CD14-positive monocyte (primary cell): ENCODE measurements at regions not wholly inside any gene's neighbourhood (a gene's known extent, or its start where the extent isn't known, plus 50 kb on each side); places are given as distances from the start of the nearest gene placed in this dataset.

Source experiments
- DNase-seq, 3 donors: peaks; one replicate each; pipeline ENCODE4 v3.0.0-alpha.2; 2011 to 2022
- H2AFZ ChIP-seq: 2 replicates; pipeline ENCODE4 v1.6.0; 2012; ENCODE audit warnings: mild to moderate bottlenecking, low read depth, low read length, inconsistent platforms; ENCODE audit not compliant: insufficient read depth, poor library complexity, severe bottlenecking
- H3K27ac ChIP-seq, 2 donors: 1 replicate in 1 of 2; 2 replicates in 1 of 2; pipeline ENCODE4 v1.5.1; 2012 to 2013; ENCODE audit warnings: low read length in 2 of 2, control low read depth in 1 of 2, inconsistent platforms in 1 of 2, low read depth in 1 of 2, mild to moderate bottlenecking in 1 of 2
- H3K27me3 ChIP-seq, 2 donors: one replicate each; pipeline versions ENCODE4 v1.6.0 to v1.6.1; 2011 to 2013; ENCODE audit warnings: low read length in 2 of 2; ENCODE audit not compliant: control insufficient read depth in 2 of 2, insufficient read depth in 2 of 2
- H3K36me3 ChIP-seq, 2 donors: replicated peaks in 1 of 2; 1 replicate in 1 of 2; 2 replicates in 1 of 2; pipeline versions ENCODE4 v1.5.1 to v1.6.1; 2012 to 2013; ENCODE audit warnings: low read length in 2 of 2, control low read depth in 1 of 2, inconsistent platforms in 1 of 2, mild to moderate bottlenecking in 1 of 2; ENCODE audit not compliant: insufficient read depth in 2 of 2, control insufficient read depth in 1 of 2
- H3K4me1 ChIP-seq, 2 donors: 1 replicate in 1 of 2; 2 replicates in 1 of 2; pipeline versions ENCODE4 v1.5.1 to v1.6.1; 2012 to 2013; ENCODE audit warnings: low read length in 2 of 2, control low read depth in 1 of 2, inconsistent platforms in 1 of 2, mild to moderate bottlenecking in 1 of 2, moderate library complexity in 1 of 2; ENCODE audit not compliant: insufficient read depth in 2 of 2, control insufficient read depth in 1 of 2
- H3K4me2 ChIP-seq: replicated peaks from 2 replicates; pipeline ENCODE3; 2012; ENCODE audit warnings: low read length, moderate library complexity, mild to moderate bottlenecking; ENCODE audit not compliant: poor library complexity, severe bottlenecking; ENCODE audit errors: extremely low read depth
- H3K4me3 ChIP-seq, 3 experiments: fragments of 200-600 bp in 1 of 3; sonication (generic) in 1 of 3; replicated peaks in 1 of 3; 1 replicate in 2 of 3; 2 replicates in 1 of 3; pipeline ENCODE4 v1.5.1; 2011 to 2013; ENCODE audit warnings: low read length in 3 of 3, mild to moderate bottlenecking in 3 of 3, control low read depth in 2 of 3, low read depth in 2 of 3, inconsistent platforms in 1 of 3, moderate library complexity in 1 of 3
- H3K79me2 ChIP-seq: 2 replicates; pipeline ENCODE4 v1.6.0; 2012; ENCODE audit warnings: mild to moderate bottlenecking, control low read depth, inconsistent platforms, low read length, moderate library complexity; ENCODE audit not compliant: insufficient read depth
- H3K9ac ChIP-seq: 2 replicates; pipeline ENCODE4 v1.6.0; 2017; ENCODE audit warnings: low read length, mild to moderate bottlenecking; ENCODE audit not compliant: insufficient read depth, poor library complexity, severe bottlenecking
- H3K9me3 ChIP-seq, 2 donors: replicated peaks in 1 of 2; 1 replicate in 1 of 2; 2 replicates in 1 of 2; pipeline versions ENCODE4 v1.5.1 to v1.6.1; 2012 to 2013; ENCODE audit warnings: low read length in 2 of 2, control low read depth in 1 of 2; ENCODE audit not compliant: control insufficient read depth in 1 of 2, insufficient read depth in 1 of 2
- H4K20me1 ChIP-seq: 2 replicates; pipeline ENCODE4 v1.6.0; 2012; ENCODE audit warnings: mild to moderate bottlenecking, low read length, control low read depth, moderate library complexity; ENCODE audit not compliant: insufficient read depth
- H3K27ac Mint-ChIP-seq, 7 donors: one replicate each; pipeline ENCODE4 v1.8.0; 2020; ENCODE audit warnings: mild to moderate bottlenecking in 7 of 7, mixed read lengths in 7 of 7, moderate library complexity in 6 of 7, inconsistent platforms in 2 of 7
- H3K27me3 Mint-ChIP-seq, 3 donors: one replicate each; pipeline ENCODE4 v1.8.0; 2021 to 2022; ENCODE audit warnings: low read depth in 3 of 3, mild to moderate bottlenecking in 3 of 3, mixed read lengths in 3 of 3, moderate library complexity in 3 of 3, inconsistent platforms in 1 of 3
- H3K36me3 Mint-ChIP-seq, 2 donors: one replicate each; pipeline ENCODE4 v1.8.0; 2020; ENCODE audit warnings: mixed read lengths in 2 of 2, inconsistent platforms in 1 of 2, mild to moderate bottlenecking in 1 of 2
- H3K4me1 Mint-ChIP-seq: one replicate; pipeline ENCODE4 v1.8.0; 2020; ENCODE audit warnings: mild to moderate bottlenecking, mixed read lengths
- H3K4me3 Mint-ChIP-seq, 2 donors: one replicate each; pipeline ENCODE4 v1.8.0; 2020; ENCODE audit warnings: mild to moderate bottlenecking in 2 of 2, mixed read lengths in 2 of 2, moderate library complexity in 1 of 2
- H3K9me3 Mint-ChIP-seq, 7 donors: one replicate each; pipeline ENCODE4 v1.8.0; 2020 to 2022; ENCODE audit warnings: mixed read lengths in 7 of 7, mild to moderate bottlenecking in 6 of 7, moderate library complexity in 6 of 7, inconsistent platforms in 2 of 7
- WGBS: methylation state at CpG from one replicate; pipeline ENCODE4 v1.1.5; 2013; ENCODE audit warnings: missing lambda C conversion rate; ENCODE audit not compliant: insufficient coverage; 5-methylcytosine and 5-hydroxymethylcytosine counted together
- intact Hi-C, 2 donors: fragments of 100-400 bp; cut with micrococcal nuclease; formaldehyde crosslinking; loops; one replicate each; pipeline versions ENCODE4 v1.15.0 to v1.15.1; 2023
- TF ChIP-seq, protein P1 (sequence below): fragments of 200-600 bp; IDR thresholded peaks from one replicate; pipeline ENCODE4 v1.8.0; 2022; ENCODE audit warnings: antibody characterized with exemption, mild to moderate bottlenecking

DNA sequence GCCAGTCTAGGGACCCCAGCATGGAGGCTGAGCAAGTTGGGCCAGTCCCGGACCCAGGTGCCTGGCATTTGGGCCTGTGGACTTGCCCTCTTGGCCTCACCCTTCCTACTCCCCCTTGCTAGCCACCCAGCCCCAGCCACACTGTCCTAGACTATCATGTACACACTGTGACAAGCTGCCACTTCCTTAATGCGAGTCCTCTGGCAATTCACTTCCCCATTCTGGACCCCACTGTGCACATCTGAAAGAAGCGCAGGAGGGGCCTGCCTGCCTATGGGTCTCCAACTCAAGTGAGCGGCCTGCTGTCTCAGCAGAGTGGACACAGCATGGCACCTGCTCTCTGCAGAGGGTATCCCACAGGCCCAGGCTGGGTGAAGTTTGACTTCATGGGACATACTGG is 68.5 kb upstream of the LMO1 start:
- Mint-ChIP-seq H3K27ac (peak overlapping the region; percentile 42 to 93 (median 82)), H3K4me3 (no peak overlapping the region), H3K36me3 (no peaks in the 10 kb centered on the region), H3K4me1 (peaks cover 52% of the 10 kb centered on the region), H3K9me3 (peaks cover 0 to 3% (median 0%) of the 10 kb centered on the region in 7 donors), H3K27me3 (peaks cover 0 to 5% (median 3%) of the 10 kb centered on the region in 3 donors)
- 10% methylated on average over 4 of the region's 4 CpGs for WGBS
- no peaks in the 10 kb centered on the region for H4K20me1 ChIP-seq
- no peaks in the 10 kb centered on the region for H3K27me3 ChIP-seq
- H3K4me2 ChIP-seq = peak overlapping the region; percentile 11
- TF ChIP-seq, protein P1, sequence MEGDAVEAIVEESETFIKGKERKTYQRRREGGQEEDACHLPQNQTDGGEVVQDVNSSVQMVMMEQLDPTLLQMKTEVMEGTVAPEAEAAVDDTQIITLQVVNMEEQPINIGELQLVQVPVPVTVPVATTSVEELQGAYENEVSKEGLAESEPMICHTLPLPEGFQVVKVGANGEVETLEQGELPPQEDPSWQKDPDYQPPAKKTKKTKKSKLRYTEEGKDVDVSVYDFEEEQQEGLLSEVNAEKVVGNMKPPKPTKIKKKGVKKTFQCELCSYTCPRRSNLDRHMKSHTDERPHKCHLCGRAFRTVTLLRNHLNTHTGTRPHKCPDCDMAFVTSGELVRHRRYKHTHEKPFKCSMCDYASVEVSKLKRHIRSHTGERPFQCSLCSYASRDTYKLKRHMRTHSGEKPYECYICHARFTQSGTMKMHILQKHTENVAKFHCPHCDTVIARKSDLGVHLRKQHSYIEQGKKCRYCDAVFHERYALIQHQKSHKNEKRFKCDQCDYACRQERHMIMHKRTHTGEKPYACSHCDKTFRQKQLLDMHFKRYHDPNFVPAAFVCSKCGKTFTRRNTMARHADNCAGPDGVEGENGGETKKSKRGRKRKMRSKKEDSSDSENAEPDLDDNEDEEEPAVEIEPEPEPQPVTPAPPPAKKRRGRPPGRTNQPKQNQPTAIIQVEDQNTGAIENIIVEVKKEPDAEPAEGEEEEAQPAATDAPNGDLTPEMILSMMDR = no peak
- no peaks in the 10 kb centered on the region for H3K36me3 ChIP-seq
- H3K79me2 ChIP-seq = no peaks in the 10 kb centered on the region
- peak overlapping the region; percentile 0 for H3K9ac ChIP-seq
- H3K27ac ChIP-seq = peak overlapping the region; percentile 64 to 71
- intact Hi-C loops = loop anchor here in 1 of 2 donors (10.0 kb wide), 1 partner anchor 353 kb away; the partner anchor contains the start of genes RPL27A and TRIM66
- peak overlapping the region; percentile 57 for H2AFZ ChIP-seq
- no peaks in the 10 kb centered on the region for H3K9me3 ChIP-seq
- peak; percentile 73 to 87 (median 81) for DNase-seq
- H3K4me3 ChIP-seq = no peak overlapping the region
- peaks cover 54 to 66% of the 10 kb centered on the region in 2 donors for H3K4me1 ChIP-seq

DNA sequence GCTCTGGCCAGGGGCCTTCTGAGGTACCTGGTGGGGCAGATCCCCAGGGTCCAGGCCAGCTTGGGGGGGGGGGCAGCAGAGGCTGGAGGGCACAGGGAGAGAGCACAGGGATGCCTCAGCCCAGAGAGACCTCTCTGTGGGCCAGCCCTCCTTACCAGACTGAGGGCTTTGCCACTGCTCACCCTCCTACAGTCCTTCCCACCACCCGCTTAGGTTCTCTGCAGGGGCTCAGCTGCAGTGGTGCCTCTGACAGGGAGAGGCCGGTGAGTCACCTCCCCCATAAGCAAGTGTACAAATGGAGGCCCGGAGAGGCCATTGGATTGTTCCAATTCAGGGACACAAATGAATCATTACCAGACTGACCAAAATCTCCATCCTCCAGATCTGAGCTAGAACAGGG is 68.1 kb upstream of the LMO1 start:
- Histone ChIP-seq H3K4me1 (peaks cover 54 to 68% of the 10 kb centered on the region in 2 donors), H2AFZ (peak overlapping the region; percentile 57), H3K27me3 (no peaks in the 10 kb centered on the region), H3K79me2 (no peaks in the 10 kb centered on the region), H3K4me2 (peak overlapping the region; percentile 7), H3K27ac (peak overlapping the region; percentile 64 to 71), H4K20me1 (no peaks in the 10 kb centered on the region), H3K4me3 (no peak overlapping the region), H3K36me3 (no peaks in the 10 kb centered on the region), H3K9me3 (no peaks in the 10 kb centered on the region), H3K9ac (peak overlapping the region; percentile 0)
- 86% methylated on average over 2 of the region's 3 CpGs for WGBS
- DNase-seq = peak; percentile 55 to 86 (median 57)
- Mint-ChIP-seq H3K27ac (peak overlapping the region; percentile 42 to 93 (median 80)), H3K4me1 (peaks cover 52% of the 10 kb centered on the region), H3K4me3 (no peak overlapping the region), H3K36me3 (no peaks in the 10 kb centered on the region), H3K27me3 (peaks cover 0 to 6% (median 3%) of the 10 kb centered on the region in 3 donors), H3K9me3 (peaks cover 0 to 3% (median 0%) of the 10 kb centered on the region in 7 donors)
- TF ChIP-seq, protein P1 = no peak
- intact Hi-C loops = loop anchor here in 1 of 2 donors (10.0 kb wide), 1 partner anchor 353 kb away; the partner anchor contains the start of genes RPL27A and TRIM66
